SK-N-SH treated with all-trans-retinoic acid at 6 μM for 48 hours (cell line): ENCODE measurements at regions not wholly inside any gene's neighbourhood (a gene's known extent, or its start where the extent isn't known, plus 50 kb on each side); places are given as distances from the start of the nearest gene placed in this dataset.

Experiments
- ARNTL ChIP-seq: fragments of 450-650 bp; formaldehyde crosslinking; IDR thresholded peaks from 2 replicates; pipeline ENCODE4 v1.5.0; 2020; ENCODE audit warnings: low read depth, mild to moderate bottlenecking, moderate library complexity, borderline replicate concordance
- GLIS3 ChIP-seq: fragments of 250-450 bp; sonication (Bioruptor Pico); IDR thresholded peaks from 2 replicates; pipeline ENCODE4 v1.5.0; 2020; ENCODE audit warnings: mild to moderate bottlenecking, moderate library complexity
- OSR1 ChIP-seq: fragments of 250-450 bp; sonication (Bioruptor Pico); IDR thresholded peaks from 2 replicates; pipeline ENCODE4 v1.8.0; 2022; ENCODE audit warnings: moderate library complexity, mild to moderate bottlenecking, inconsistent platforms
- RARB ChIP-seq: fragments of 250-450 bp; sonication (Bioruptor Pico); IDR thresholded peaks from 2 replicates; pipeline ENCODE4 v1.8.0; 2021; ENCODE audit warnings: mild to moderate bottlenecking, moderate library complexity
- ZFP3 ChIP-seq: fragments of 250-450 bp; sonication (Bioruptor Pico); IDR thresholded peaks from 2 replicates; pipeline ENCODE4 v1.5.0; 2020; ENCODE audit warnings: mild to moderate bottlenecking, moderate library complexity
- ZFP30 ChIP-seq: fragments of 450-650 bp; formaldehyde crosslinking; IDR thresholded peaks from 2 replicates; pipeline ENCODE4 v1.5.0; 2022; ENCODE audit warnings: mild to moderate bottlenecking, moderate library complexity
- ZNF565 ChIP-seq: fragments of 450-650 bp; formaldehyde crosslinking; conservative IDR thresholded peaks from 2 replicates; pipeline ENCODE4 v1.5.0; 2020; ENCODE audit warnings: low read depth, mild to moderate bottlenecking, moderate library complexity
- ZNF70 ChIP-seq: fragments of 450-650 bp; formaldehyde crosslinking; IDR thresholded peaks from 2 replicates; pipeline ENCODE4 v1.5.0; 2020; ENCODE audit warnings: mild to moderate bottlenecking, moderate library complexity
- TF ChIP-seq, protein P1 (sequence below): fragments of 250-450 bp; sonication (Bioruptor Pico); IDR thresholded peaks from 2 replicates; pipeline ENCODE4 v1.5.1; 2021; ENCODE audit warnings: mild to moderate bottlenecking, moderate library complexity
- TF ChIP-seq, protein P2 (sequence below): fragments of 250-450 bp; sonication (Bioruptor Pico); IDR thresholded peaks from 2 replicates; pipeline ENCODE4 v1.8.0; 2020; ENCODE audit warnings: mild to moderate bottlenecking, moderate library complexity, borderline replicate concordance
- TF ChIP-seq, protein P3 (sequence below): fragments of 250-450 bp; sonication (Bioruptor Pico); IDR thresholded peaks from 2 replicates; pipeline ENCODE4 v1.8.0; 2021; ENCODE audit warnings: low read depth, mild to moderate bottlenecking, moderate library complexity, borderline replicate concordance
- TF ChIP-seq, protein P4 (sequence below): fragments of 250-450 bp; sonication (Bioruptor Pico); IDR thresholded peaks from 2 replicates; pipeline ENCODE4 v1.5.1; 2020; ENCODE audit warnings: low read depth, mild to moderate bottlenecking, moderate library complexity
- TF ChIP-seq, protein P5 (sequence below): fragments of 250-450 bp; sonication (Bioruptor Pico); IDR thresholded peaks from 2 replicates; pipeline ENCODE4 v1.5.0; 2020; ENCODE audit warnings: mild to moderate bottlenecking, moderate library complexity

DNA sequence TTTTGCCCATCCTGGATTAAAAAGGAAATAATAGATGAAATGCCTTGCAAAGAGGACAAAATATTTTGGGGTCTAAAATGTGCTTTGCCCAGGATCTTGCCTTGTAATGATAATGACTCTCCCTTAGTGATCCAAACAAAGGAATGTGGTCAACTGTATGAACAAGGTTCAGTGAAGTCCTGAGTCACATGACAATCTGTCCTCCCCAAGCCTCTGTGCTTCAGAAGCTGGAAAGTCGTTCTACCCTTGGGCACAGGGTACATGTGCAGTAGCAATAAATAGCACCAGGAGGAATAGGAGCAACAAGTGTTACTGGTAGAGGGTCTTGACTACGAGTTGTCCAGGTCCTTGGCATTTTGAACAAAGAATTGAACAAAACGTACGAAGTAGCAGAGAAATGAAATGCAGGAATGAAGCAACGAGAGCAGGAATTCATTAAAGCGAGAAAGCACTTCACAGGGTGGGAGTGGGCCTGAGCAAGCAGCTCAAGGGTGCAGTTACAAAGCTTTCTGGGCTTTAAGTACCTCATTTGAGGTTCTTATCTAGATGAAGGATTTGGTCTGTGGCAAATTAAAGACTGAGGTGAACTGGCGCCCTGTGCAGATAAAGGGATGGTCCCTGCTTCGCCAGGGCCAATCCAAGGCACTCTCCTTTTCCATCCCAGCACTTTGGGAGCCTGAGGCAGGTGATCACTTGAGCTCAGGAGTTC is 65.8 kb downstream of the RESF1 start:
- TF ChIP-seq ZFP3 (CRISPR knock-in tag) (no peak), ZNF70 (CRISPR knock-in tag) (no peak), ARNTL (no peak), RARB (CRISPR knock-in tag) (no peak), ZNF565 (no peak), GLIS3 (no peak), OSR1 (CRISPR knock-in tag) (no peak), ZFP30 (no peak)
- TF ChIP-seq, protein P1, sequence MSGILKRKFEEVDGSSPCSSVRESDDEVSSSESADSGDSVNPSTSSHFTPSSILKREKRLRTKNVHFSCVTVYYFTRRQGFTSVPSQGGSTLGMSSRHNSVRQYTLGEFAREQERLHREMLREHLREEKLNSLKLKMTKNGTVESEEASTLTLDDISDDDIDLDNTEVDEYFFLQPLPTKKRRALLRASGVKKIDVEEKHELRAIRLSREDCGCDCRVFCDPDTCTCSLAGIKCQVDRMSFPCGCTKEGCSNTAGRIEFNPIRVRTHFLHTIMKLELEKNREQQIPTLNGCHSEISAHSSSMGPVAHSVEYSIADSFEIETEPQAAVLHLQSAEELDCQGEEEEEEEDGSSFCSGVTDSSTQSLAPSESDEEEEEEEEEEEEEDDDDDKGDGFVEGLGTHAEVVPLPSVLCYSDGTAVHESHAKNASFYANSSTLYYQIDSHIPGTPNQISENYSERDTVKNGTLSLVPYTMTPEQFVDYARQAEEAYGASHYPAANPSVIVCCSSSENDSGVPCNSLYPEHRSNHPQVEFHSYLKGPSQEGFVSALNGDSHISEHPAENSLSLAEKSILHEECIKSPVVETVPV (CRISPR knock-in tag), result no peak
- TF ChIP-seq, protein P2, sequence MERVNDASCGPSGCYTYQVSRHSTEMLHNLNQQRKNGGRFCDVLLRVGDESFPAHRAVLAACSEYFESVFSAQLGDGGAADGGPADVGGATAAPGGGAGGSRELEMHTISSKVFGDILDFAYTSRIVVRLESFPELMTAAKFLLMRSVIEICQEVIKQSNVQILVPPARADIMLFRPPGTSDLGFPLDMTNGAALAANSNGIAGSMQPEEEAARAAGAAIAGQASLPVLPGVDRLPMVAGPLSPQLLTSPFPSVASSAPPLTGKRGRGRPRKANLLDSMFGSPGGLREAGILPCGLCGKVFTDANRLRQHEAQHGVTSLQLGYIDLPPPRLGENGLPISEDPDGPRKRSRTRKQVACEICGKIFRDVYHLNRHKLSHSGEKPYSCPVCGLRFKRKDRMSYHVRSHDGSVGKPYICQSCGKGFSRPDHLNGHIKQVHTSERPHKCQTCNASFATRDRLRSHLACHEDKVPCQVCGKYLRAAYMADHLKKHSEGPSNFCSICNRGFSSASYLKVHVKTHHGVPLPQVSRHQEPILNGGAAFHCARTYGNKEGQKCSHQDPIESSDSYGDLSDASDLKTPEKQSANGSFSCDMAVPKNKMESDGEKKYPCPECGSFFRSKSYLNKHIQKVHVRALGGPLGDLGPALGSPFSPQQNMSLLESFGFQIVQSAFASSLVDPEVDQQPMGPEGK (CRISPR knock-in tag), result no peak
- TF ChIP-seq, protein P3, sequence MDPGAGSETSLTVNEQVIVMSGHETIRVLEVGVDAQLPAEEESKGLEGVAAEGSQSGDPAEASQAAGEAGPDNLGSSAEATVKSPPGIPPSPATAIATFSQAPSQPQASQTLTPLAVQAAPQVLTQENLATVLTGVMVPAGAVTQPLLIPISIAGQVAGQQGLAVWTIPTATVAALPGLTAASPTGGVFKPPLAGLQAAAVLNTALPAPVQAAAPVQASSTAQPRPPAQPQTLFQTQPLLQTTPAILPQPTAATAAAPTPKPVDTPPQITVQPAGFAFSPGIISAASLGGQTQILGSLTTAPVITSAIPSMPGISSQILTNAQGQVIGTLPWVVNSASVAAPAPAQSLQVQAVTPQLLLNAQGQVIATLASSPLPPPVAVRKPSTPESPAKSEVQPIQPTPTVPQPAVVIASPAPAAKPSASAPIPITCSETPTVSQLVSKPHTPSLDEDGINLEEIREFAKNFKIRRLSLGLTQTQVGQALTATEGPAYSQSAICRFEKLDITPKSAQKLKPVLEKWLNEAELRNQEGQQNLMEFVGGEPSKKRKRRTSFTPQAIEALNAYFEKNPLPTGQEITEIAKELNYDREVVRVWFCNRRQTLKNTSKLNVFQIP, result no peak
- TF ChIP-seq, protein P4, sequence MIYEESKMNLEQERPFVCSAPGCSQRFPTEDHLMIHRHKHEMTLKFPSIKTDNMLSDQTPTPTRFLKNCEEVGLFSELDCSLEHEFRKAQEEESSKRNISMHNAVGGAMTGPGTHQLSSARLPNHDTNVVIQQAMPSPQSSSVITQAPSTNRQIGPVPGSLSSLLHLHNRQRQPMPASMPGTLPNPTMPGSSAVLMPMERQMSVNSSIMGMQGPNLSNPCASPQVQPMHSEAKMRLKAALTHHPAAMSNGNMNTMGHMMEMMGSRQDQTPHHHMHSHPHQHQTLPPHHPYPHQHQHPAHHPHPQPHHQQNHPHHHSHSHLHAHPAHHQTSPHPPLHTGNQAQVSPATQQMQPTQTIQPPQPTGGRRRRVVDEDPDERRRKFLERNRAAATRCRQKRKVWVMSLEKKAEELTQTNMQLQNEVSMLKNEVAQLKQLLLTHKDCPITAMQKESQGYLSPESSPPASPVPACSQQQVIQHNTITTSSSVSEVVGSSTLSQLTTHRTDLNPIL (CRISPR knock-in tag), result no peak
- TF ChIP-seq, protein P5, sequence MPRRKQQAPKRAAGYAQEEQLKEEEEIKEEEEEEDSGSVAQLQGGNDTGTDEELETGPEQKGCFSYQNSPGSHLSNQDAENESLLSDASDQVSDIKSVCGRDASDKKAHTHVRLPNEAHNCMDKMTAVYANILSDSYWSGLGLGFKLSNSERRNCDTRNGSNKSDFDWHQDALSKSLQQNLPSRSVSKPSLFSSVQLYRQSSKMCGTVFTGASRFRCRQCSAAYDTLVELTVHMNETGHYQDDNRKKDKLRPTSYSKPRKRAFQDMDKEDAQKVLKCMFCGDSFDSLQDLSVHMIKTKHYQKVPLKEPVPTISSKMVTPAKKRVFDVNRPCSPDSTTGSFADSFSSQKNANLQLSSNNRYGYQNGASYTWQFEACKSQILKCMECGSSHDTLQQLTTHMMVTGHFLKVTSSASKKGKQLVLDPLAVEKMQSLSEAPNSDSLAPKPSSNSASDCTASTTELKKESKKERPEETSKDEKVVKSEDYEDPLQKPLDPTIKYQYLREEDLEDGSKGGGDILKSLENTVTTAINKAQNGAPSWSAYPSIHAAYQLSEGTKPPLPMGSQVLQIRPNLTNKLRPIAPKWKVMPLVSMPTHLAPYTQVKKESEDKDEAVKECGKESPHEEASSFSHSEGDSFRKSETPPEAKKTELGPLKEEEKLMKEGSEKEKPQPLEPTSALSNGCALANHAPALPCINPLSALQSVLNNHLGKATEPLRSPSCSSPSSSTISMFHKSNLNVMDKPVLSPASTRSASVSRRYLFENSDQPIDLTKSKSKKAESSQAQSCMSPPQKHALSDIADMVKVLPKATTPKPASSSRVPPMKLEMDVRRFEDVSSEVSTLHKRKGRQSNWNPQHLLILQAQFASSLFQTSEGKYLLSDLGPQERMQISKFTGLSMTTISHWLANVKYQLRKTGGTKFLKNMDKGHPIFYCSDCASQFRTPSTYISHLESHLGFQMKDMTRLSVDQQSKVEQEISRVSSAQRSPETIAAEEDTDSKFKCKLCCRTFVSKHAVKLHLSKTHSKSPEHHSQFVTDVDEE (CRISPR knock-in tag), result no peak
